Heart left ventricle (tissue), 16 donors: ENCODE measurements at regions not wholly inside any gene's neighbourhood (a gene's known extent, or its start where the extent isn't known, plus 50 kb on each side); places are given as distances from the start of the nearest gene placed in this dataset.

ENCODE experiments used
- ATAC-seq, 4 donors: fragments of 200-7000 bp; cut with Tn5 transposase; one replicate each; pipeline ENCODE4 v1.9.1; 2020 to 2022; ENCODE audit warnings: moderate library complexity in 4 of 4, mild to moderate bottlenecking in 3 of 4, moderate number of reproducible peaks in 1 of 4
- DNase-seq, 5 donors: peaks; one replicate each; pipeline ENCODE4 v3.0.0-alpha.2; 2020
- H3K27ac ChIP-seq, 12 donors: fragments of 200-600 bp; sonication (generic) in 4 of 12; one replicate each; pipeline versions ENCODE4 v1.5.0 to v1.8.0; 2016 to 2022; ENCODE audit warnings: mild to moderate bottlenecking in 2 of 12
- H3K27me3 ChIP-seq, 9 donors: fragments of 200-600 bp; sonication (generic) in 2 of 9; one replicate each; pipeline versions ENCODE4 v1.5.1 to v1.8.0; 2016 to 2022; ENCODE audit warnings: mild to moderate bottlenecking in 3 of 9
- H3K36me3 ChIP-seq, 9 donors: fragments of 200-600 bp; sonication (generic) in 2 of 9; one replicate each; pipeline versions ENCODE4 v1.5.0 to v1.8.0; 2018 to 2022; ENCODE audit warnings: mild to moderate bottlenecking in 2 of 9
- H3K4me1 ChIP-seq, 12 donors: fragments of 200-600 bp; sonication (generic) in 4 of 12; one replicate each; pipeline versions ENCODE4 v1.5.0 to v1.8.0; 2016 to 2022; ENCODE audit warnings: mild to moderate bottlenecking in 3 of 12
- H3K4me3 ChIP-seq, 12 donors: fragments of 200-600 bp; sonication (generic) in 4 of 12; one replicate each; pipeline versions ENCODE4 v1.5.0 to v1.8.0; 2017 to 2022; ENCODE audit warnings: mild to moderate bottlenecking in 9 of 12, moderate library complexity in 4 of 12
- H3K9me3 ChIP-seq, 12 donors: fragments of 200-600 bp; sonication (generic) in 4 of 12; one replicate each; pipeline versions ENCODE4 v1.5.0 to v1.8.0; 2016 to 2022; ENCODE audit warnings: mild to moderate bottlenecking in 1 of 12
- CTCF ChIP-seq, 12 donors: fragments of 200-600 bp; sonication (generic) in 4 of 12; IDR thresholded peaks; one replicate each; pipeline versions ENCODE4 v1.5.0 to v1.8.0; 2018 to 2022; ENCODE audit warnings: antibody characterized with exemption in 12 of 12, mild to moderate bottlenecking in 5 of 12
- POLR2A ChIP-seq, 2 donors: fragments of 450-650 bp; IDR thresholded peaks; one replicate each; pipeline ENCODE4 v1.6.1; 2017; ENCODE audit warnings: antibody characterized with exemption in 2 of 2, mild to moderate bottlenecking in 2 of 2, moderate library complexity in 2 of 2
- WGBS, 4 donors: extraction: QIAGEN DNeasy Blood & Tissue Kit in 2 of 4; methylation state at CpG; one replicate each; pipeline versions ENCODE4 v1.1.5 to v1.1.7; 2013 to 2018; 5-methylcytosine and 5-hydroxymethylcytosine counted together
- intact Hi-C, 10 donors: fragments of 100-400 bp; cut with DNase I; formaldehyde crosslinking; loops; one replicate each; pipeline versions ENCODE4 v1.11.1 to v1.14.2; 2022
- donor health status: ischemic (EF 13 %, LVEDD 7.1; RV severe dilation, severe dysfunction).
- donor health status: healthy with polysubstance abuse.
- donor health status: DM: no; HTN: yes; CAD: no.
- donor health status: DM: no; HTN: no; CAD: no.
- donor health status: ischemic (EF 25% LVEDD 6.9; RV normal size, moderate dysfunction).
- donor health status: ischemic (EF 25% LVEDD 5.7; RV mildly dilated, moderate dysfunction).
- donor health status: healthy.
- donor health status: DM: yes; HTN: yes; CAD: no.
- donor health status: ischemic (EF 35%, LVEDD 5.7; RV mildly dilated, moderate dysfunction).
- donor health status: nonischemic (EF 11% LVEDD 7.7; RV severe dilation, severe dysfunction).
- donor health status: DM: yes; HTN: yes; CAD: no.
- donor health status: PGD.
- donor health status: ischemic (EF 29% LVEDD 5.4; RV normal size, mild dysfunction).
- donor health status: nonischemic (EF 23%, LVEDD 6.1; RV moderate dilation, normal function).

GRCh38 chr1:59113876-59114457 lies 182.9 kb upstream of the FGGY start:
- Histone ChIP-seq H3K36me3 (no peaks in the 10 kb centered on the region), H3K9me3 (no peaks in the 10 kb centered on the region), H3K27ac (no peak overlapping the region), H3K27me3 (no peaks in the 10 kb centered on the region), H3K4me3 (no peak overlapping the region), H3K4me1 (peaks cover 0 to 5% (median 0%) of the 10 kb centered on the region in 12 donors)
- DNase-seq (no peak), ATAC-seq (no peak)
- WGBS, 4 donors, result 96 to 100% (median 99%) methylated on average over 1 of the region's 1 CpG
- no peak for TF ChIP-seq POLR2A (IDR thresholded peaks at IDR 0.05)
- no peak for TF ChIP-seq CTCF (IDR thresholded peaks at IDR 0.05)
- intact Hi-C loops, result no loop called here

- intact Hi-C loops, result no loop called here
- Histone ChIP-seq H3K27ac (no peak overlapping the region), H3K4me1 (peaks cover 0 to 5% (median 0%) of the 10 kb centered on the region in 12 donors), H3K36me3 (no peaks in the 10 kb centered on the region), H3K4me3 (no peak overlapping the region), H3K9me3 (no peaks in the 10 kb centered on the region), H3K27me3 (no peaks in the 10 kb centered on the region)
- no peak for TF ChIP-seq CTCF (IDR thresholded peaks at IDR 0.05)
- TF ChIP-seq POLR2A (IDR thresholded peaks at IDR 0.05), result no peak
- 85 to 96% (median 94%) methylated on average over 2 of the region's 2 CpGs for WGBS, 4 donors
- DNase-seq (no peak), ATAC-seq (no peak)
Observed at GRCh38 chr1:59115865-59116264, 181.0 kb upstream of the FGGY start.

GRCh38 chr1:59116920-59117542 lies 179.9 kb upstream of the FGGY start:
- DNase-seq (no peak), ATAC-seq (peak in 2 of 4 donors; percentile 69 to 73)
- Histone ChIP-seq H3K4me1 (peaks cover 0 to 5% (median 0%) of the 10 kb centered on the region in 12 donors), H3K9me3 (no peaks in the 10 kb centered on the region), H3K27me3 (no peaks in the 10 kb centered on the region), H3K27ac (no peak overlapping the region), H3K4me3 (no peak overlapping the region), H3K36me3 (no peaks in the 10 kb centered on the region)
- 71 to 87% (median 82%) methylated on average over 4 of the region's 4 CpGs for WGBS, 4 donors
- TF ChIP-seq CTCF (IDR thresholded peaks at IDR 0.05), result no peak
- TF ChIP-seq POLR2A (IDR thresholded peaks at IDR 0.05), result no peak
- intact Hi-C loops, result no loop called here

- 71 to 75% (median 74%) methylated on average over 5 of the region's 5 CpGs for WGBS, 4 donors
- DNase-seq (no peak), ATAC-seq (no peak)
- H3K27me3 ChIP-seq, result no peaks in the 10 kb centered on the region
- no peak overlapping the region for H3K4me3 ChIP-seq
- intact Hi-C loops, result no loop called here
- H3K27ac ChIP-seq, result no peak overlapping the region
- no peaks in the 10 kb centered on the region for H3K9me3 ChIP-seq
- H3K4me1 ChIP-seq, result peaks cover 0 to 5% (median 0%) of the 10 kb centered on the region in 12 donors
- H3K36me3 ChIP-seq, result no peaks in the 10 kb centered on the region
- TF ChIP-seq CTCF (IDR thresholded peaks at IDR 0.05) (no peak), POLR2A (IDR thresholded peaks at IDR 0.05) (no peak)
Observed at GRCh38 chr1:59122527-59122926, 174.4 kb upstream of the FGGY start.
